Right ventricle myocardium superior (tissue), 1 donor: ENCODE measurements at regions not wholly inside any gene's neighbourhood (a gene's known extent, or its start where the extent isn't known, plus 50 kb on each side); places are given as distances from the start of the nearest gene placed in this dataset.
"Not testable (repeated sequence)": the region's sequence is repeated elsewhere in the genome, so short reads cannot be mapped to it uniquely, and the experiment has no call there.

Experiments
- ATAC-seq: fragments of 200-7000 bp; cut with Tn5 transposase; one replicate; pipeline ENCODE4 v1.9.1; 2020; ENCODE audit warnings: mild to moderate bottlenecking; ENCODE audit not compliant: poor library complexity
- DNase-seq: peaks from one replicate; pipeline ENCODE4 v3.0.0-alpha.2; 2020
- intact Hi-C: fragments of 100-400 bp; cut with DNase I; formaldehyde crosslinking; loops from one replicate; pipeline ENCODE4 v1.11.2; 2022
- donor health status: DM: no; HTN: yes; CAD: no; lungs with severe emphysema.

- intact Hi-C loops, ATAC-seq, DNase-seq: not testable (repeated sequence)
These were observed 227.1 kb downstream of the SP3 start for GRCh38 chr2:173737954-173738575.

DNA sequence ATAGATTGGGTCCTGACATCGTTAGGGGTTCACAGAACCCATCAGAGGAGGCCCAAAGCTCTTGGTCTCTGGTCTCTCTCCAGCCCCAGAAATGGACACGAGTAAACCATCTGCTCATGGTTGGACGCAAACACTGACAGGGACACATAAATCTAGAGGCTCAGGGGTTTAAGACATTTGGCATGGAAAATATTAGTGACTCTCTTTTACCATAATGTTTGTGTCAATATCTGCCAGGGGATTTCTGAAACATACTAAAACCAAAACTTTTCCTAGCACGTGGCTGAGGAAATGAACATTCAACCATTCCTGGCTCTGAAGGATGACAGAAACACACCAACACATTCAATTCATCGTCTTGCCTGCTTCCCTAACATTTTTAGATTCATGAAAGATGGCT, 226.2 kb downstream of the SP3 start:
- DNase-seq (no peak), ATAC-seq (no peak)
- intact Hi-C loops, result no loop called here

GRCh38 chr2:173740639-173741038, 224.5 kb downstream of the SP3 start:
- DNase-seq (no peak), ATAC-seq (no peak)
- intact Hi-C loops, result no loop called here

DNA sequence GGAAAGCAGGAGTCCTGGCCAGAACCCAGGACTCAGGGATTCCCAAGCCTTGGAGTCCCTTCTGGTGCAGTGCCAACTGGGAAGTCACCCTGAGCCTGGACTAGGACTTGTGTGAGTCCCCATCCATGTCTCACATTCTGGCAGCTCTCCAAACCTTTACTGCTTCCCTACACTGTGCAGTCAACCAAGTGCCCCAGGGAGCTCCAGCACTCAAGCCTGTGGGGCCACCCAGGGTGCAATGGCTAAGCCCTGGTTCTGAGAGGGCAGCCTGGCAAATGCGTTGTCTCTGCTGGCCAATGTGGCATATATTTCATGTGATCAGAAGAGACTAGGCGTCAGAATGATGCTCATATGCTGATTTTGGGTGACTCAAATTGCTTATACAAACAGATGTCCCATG, 223.4 kb downstream of the SP3 start:
- intact Hi-C loops, result no loop called here
- ATAC-seq, result no peak

GRCh38 chr2:173747035-173747434, 218.1 kb downstream of the SP3 start:
- DNase-seq (no peak), ATAC-seq (no peak)
- intact Hi-C loops, result no loop called here

More for the DNA sequence above, 223.4 kb downstream of the SP3 start:
- DNase-seq, result no peak

GRCh38 chr2:173749315-173749714, 215.9 kb downstream of the SP3 start:
- peak; percentile 55 for ATAC-seq
- intact Hi-C loops, result no loop called here
- DNase-seq, result no peak

- intact Hi-C loops, result no loop called here
- no peak for DNase-seq
- peak; percentile 72 for ATAC-seq
These were observed 214.8 kb downstream of the SP3 start for GRCh38 chr2:173750353-173750801.

GRCh38 chr2:173750831-173751230, 214.3 kb downstream of the SP3 start:
- intact Hi-C loops, result no loop called here
- ATAC-seq (no peak), DNase-seq (no peak)

GRCh38 chr2:173751245-173751975, 213.8 kb downstream of the SP3 start:
- DNase-seq (no peak), ATAC-seq (no peak)
- intact Hi-C loops, result no loop called here

DNA sequence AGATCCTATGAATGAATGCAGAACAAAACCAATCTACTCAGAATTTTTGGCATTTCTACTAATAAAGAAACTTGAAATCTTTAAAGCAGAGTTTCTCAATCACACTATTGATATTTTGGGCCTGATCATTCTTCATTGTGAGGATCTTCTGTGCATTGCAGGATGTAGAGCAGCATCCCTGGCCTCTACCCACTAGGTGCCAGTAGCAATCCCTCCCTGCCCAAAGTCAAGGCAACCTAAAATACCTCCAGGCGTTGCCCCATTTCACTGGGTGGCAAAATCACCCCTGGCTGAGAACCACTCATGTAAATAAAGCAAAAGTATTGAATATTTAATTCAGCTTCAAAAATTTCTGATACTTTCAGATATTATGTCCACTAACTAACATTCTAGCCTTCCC, 213.0 kb downstream of the SP3 start:
- ATAC-seq (no peak), DNase-seq (no peak)
- intact Hi-C loops, result no loop called here

- intact Hi-C loops, result no loop called here
- ATAC-seq, result no peak
- no peak for DNase-seq
These were observed 211.7 kb downstream of the SP3 start for GRCh38 chr2:173753441-173753840.

- ATAC-seq (no peak), DNase-seq (no peak)
- intact Hi-C loops, result no loop called here
These were observed 211.0 kb downstream of the SP3 start for GRCh38 chr2:173754165-173754564.

DNA sequence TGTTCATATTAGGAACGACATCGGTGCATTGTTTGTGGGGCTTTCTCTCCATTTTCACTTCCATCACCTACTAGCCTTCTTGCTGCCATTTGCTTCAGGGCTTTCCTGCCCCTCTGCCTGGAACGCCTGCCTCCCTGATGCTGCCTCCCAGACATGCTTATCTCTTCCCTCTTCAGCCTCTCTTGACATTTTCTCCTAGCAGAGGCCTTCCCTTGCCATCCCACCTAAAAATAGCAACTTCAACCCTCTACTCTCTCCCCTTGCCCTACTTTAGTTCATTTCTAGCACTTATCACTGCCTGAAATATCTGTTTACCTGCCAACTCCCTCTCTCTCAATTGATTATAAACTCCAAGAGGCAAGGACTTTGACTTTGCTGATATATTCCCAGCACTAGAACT, 210.3 kb downstream of the SP3 start:
- intact Hi-C loops, result no loop called here
- DNase-seq (no peak), ATAC-seq (peak; percentile 66)

DNA sequence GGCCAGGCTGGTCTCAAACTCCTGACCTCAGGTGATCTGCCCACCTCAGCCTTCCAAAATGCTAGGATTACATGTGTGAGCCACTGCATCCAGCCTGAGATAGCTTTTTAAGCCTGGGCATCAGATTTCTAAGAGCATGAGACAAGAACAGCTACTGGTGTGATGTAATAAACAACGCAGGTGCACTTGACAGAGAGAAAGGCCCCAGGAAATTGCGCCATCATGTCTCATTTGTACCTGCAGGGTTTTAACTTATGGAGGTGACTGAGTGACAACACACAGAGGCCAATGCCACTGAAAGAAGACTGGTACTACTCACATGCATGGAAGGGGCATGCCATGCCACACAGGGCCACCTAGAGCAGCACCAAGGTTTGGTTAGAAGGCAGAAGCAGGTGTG, 209.4 kb downstream of the SP3 start:
- ATAC-seq, result no peak
- intact Hi-C loops, result no loop called here
- DNase-seq, result no peak

- DNase-seq (no peak), ATAC-seq (no peak)
- intact Hi-C loops, result no loop called here
These were observed 205.2 kb downstream of the SP3 start for GRCh38 chr2:173759959-173760358.

DNA sequence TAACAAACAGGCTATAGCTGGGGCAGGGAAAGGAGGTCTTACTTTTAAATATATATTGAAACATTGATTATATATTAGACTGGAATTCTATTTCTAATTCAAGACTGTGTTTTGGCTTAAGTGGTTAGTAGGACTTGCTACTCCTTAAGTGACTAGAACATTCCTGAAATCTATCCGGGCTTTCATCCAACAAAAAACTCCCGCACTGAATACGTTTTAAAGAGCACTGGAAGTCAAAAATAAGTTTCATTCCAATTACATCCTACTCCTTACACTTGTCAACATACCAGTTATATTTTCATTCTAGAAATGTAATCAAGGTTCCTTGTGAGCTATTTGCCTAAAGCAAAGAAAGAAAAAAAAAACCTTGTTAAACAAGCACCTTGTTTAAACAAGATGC, 204.6 kb downstream of the SP3 start:
- ATAC-seq (peak; percentile 36), DNase-seq (no peak)
- intact Hi-C loops, result no loop called here

- intact Hi-C loops, result no loop called here
- DNase-seq (no peak), ATAC-seq (no peak)
These were observed 203.5 kb downstream of the SP3 start for GRCh38 chr2:173761603-173762119.

DNA sequence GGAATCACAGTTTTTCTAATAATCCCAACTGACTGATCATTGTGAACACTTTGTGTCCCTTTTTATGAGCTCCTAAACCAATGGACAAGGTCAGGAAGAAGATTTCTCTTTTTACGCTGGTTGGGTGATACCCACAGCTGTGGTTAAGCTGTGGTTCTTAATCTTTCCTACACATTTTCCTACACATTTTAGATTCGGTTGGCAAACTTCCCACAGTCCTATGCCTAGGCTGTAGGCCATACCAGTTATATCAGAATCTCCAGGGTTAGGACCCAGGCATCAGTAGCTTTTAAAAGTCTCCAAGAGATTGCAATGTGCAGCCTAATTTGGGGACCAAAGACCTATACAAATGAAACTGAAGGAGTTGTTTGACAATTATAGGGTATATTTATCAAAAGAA, 203.0 kb downstream of the SP3 start:
- intact Hi-C loops, result no loop called here
- DNase-seq (no peak), ATAC-seq (no peak)

DNA sequence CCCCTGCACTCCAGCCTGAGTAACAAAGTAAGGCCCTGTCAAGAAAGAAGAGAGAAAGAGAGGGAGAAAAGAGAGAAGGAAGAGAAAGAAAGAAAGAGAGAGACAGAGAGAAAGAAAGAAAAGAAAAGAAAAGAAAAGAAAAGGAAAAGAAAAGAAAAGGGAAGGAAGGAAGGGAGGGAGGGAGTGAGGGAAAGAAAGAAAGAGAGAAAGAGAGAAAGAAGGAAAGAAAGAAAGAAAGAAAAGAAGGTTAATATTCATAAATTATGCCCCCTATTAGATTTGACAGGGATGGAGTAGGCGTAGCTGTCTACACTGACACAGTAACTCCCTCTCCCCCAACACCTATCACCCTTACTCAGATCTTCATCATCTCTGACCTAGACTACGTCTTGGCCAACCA, 202.3 kb downstream of the SP3 start:
- DNase-seq (no peak), ATAC-seq (no peak)
- intact Hi-C loops, result no loop called here

DNA sequence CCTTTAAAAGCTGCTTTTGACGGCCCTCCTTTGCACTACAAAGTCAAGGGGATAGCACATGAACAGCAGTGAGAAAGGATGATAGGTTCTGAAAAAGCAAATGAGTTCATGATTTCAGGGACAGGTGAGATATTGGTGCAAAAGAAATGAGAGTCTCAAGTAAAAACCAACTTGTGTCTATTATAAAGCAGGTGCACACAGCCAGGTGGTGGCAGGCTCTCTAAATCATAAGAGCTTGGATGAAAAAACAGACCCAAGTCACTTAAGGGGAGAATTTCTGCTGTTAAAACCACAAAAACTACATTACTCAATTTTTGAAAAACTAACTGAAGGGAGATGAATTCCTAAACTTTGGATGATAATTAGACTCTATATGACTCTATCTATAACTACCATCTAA, 201.5 kb downstream of the SP3 start:
- ATAC-seq, result no peak

More for the DNA sequence above, 201.5 kb downstream of the SP3 start:
- DNase-seq, result no peak
- intact Hi-C loops, result no loop called here
